Endodermal cell (in vitro differentiated cells): ENCODE measurements at regions not wholly inside any gene's neighbourhood (a gene's known extent, or its start where the extent isn't known, plus 50 kb on each side); places are given as distances from the start of the nearest gene placed in this dataset.

Source experiments
- DNase-seq: peaks from one replicate; pipeline ENCODE4 v3.0.0-alpha.2; 2017
- H3K27ac ChIP-seq: 2 replicates; pipeline ENCODE4 v1.5.1; 2013; ENCODE audit warnings: mild to moderate bottlenecking, low read depth, low read length, moderate library complexity
- H3K27me3 ChIP-seq: 2 replicates; pipeline ENCODE4 v1.6.1; 2013; ENCODE audit warnings: mild to moderate bottlenecking, low read length, moderate library complexity; ENCODE audit not compliant: insufficient read depth, control insufficient read depth, poor library complexity, severe bottlenecking
- H3K36me3 ChIP-seq: 2 replicates; pipeline ENCODE4 v1.7.0; 2013; ENCODE audit warnings: mild to moderate bottlenecking, low read length, moderate library complexity; ENCODE audit not compliant: control insufficient read depth, insufficient read depth
- H3K4me1 ChIP-seq: one replicate; pipeline ENCODE4 v1.7.0; 2013; ENCODE audit warnings: low read length; ENCODE audit not compliant: control insufficient read depth, insufficient read depth
- H3K4me3 ChIP-seq: 2 replicates; pipeline ENCODE4 v1.5.1; 2013; ENCODE audit warnings: mild to moderate bottlenecking, low read length, moderate library complexity
- H3K9ac ChIP-seq: 2 replicates; pipeline ENCODE4 v1.6.1; 2013; ENCODE audit warnings: mild to moderate bottlenecking, low read length, moderate library complexity; ENCODE audit not compliant: poor library complexity, severe bottlenecking; ENCODE audit errors: extremely low read depth
- H3K9me3 ChIP-seq: 2 replicates; pipeline ENCODE4 v1.6.1; 2013; ENCODE audit warnings: mild to moderate bottlenecking, low read length, moderate library complexity; ENCODE audit not compliant: control insufficient read depth
- H3K27ac Mint-ChIP-seq: 2 replicates; pipeline ENCODE4 v1.8.0; 2020; ENCODE audit warnings: mixed read lengths
- H3K27me3 Mint-ChIP-seq: 2 replicates; pipeline ENCODE4 v1.8.0; 2021; ENCODE audit warnings: mild to moderate bottlenecking, mixed read lengths; ENCODE audit not compliant: insufficient read depth
- H3K36me3 Mint-ChIP-seq: 2 replicates; pipeline ENCODE4 v1.8.0; 2020; ENCODE audit warnings: low read depth, mixed read lengths
- H3K4me1 Mint-ChIP-seq: 2 replicates; pipeline ENCODE4 v1.8.0; 2020; ENCODE audit warnings: mixed read lengths
- H3K4me3 Mint-ChIP-seq: 2 replicates; pipeline ENCODE4 v1.8.0; 2020; ENCODE audit warnings: mild to moderate bottlenecking, moderate library complexity, mixed read lengths
- H3K9me3 Mint-ChIP-seq: 2 replicates; pipeline ENCODE4 v1.8.0; 2020; ENCODE audit warnings: mild to moderate bottlenecking, mixed read lengths
- WGBS, 2 experiments: methylation state at CpG; one replicate each; pipeline versions ENCODE4 v1.1.5 to v1.1.7; 2013; ENCODE audit warnings: missing lambda C conversion rate in 2 of 2, mixed read lengths in 1 of 2; ENCODE audit not compliant: insufficient coverage in 1 of 2, insufficient read length in 1 of 2; 5-methylcytosine and 5-hydroxymethylcytosine counted together
- TF ChIP-seq, protein P1 (sequence below): fragments of 200-600 bp; sonication (generic); conservative IDR thresholded peaks from 2 replicates; pipeline ENCODE4 v1.5.0; 2021; ENCODE audit warnings: antibody characterized with exemption, mild to moderate bottlenecking

DNA sequence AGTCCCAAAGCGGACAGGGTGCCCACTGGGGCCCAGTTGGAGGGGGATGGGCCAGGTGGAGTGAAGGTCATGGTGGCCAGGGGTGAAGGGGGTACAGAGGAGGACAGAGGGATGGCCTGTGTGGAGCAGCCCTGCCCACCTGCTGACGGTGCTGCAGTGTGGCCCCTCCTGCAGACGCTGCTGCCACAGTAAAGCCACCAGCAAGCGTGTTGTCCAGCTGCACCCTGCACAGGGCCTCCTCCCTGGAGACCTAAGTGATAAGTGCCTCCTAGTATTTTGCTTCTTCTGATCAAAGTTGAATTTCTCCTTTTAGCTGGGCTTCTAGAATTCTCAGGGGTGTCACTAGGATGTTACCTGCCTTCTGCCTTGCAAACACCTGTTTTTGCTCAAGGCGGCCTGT, 299.3 kb upstream of the IRX4 start:
- Mint-ChIP-seq H3K9me3 (no peaks in the 10 kb centered on the region), H3K27me3 (peaks cover 68% of the 10 kb centered on the region)

DNA sequence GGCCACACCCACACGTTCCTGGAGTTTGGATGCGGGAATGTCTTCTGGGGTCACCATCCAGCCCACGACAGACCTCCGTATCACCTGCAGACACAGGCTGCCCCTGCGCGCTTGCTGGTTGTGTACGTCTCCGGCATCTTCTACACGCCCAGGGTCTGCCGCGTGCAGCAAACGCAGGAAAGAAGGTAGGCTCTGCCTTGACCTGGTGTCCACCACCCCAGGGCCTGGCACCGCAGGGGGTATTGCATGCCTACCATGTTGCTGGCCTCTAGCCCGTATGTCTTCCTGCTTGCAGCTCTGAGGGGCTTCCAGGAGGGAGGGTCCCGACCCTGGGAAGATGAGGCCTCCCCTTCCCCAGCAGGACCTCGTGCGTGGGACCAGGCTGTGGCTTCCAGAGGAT, 298.8 kb upstream of the IRX4 start:
- no peak overlapping the region for H3K9ac ChIP-seq
- H3K9me3 Mint-ChIP-seq, result no peaks in the 10 kb centered on the region
- H3K27me3 ChIP-seq, result no peaks in the 10 kb centered on the region
- DNase-seq, result no peak
- no peaks in the 10 kb centered on the region for H3K9me3 ChIP-seq
- peaks cover 13% of the 10 kb centered on the region for H3K4me1 Mint-ChIP-seq
- WGBS, 2 experiments, result 92 to 94% methylated on average over 4 to 17 of the region's 17 CpGs
- no peaks in the 10 kb centered on the region for H3K36me3 ChIP-seq
- H3K4me3 Mint-ChIP-seq, result no peak overlapping the region
- no peaks in the 10 kb centered on the region for H3K36me3 Mint-ChIP-seq
- H3K27ac ChIP-seq, result no peak overlapping the region
- H3K27ac Mint-ChIP-seq, result no peak overlapping the region
- TF ChIP-seq, protein P1, sequence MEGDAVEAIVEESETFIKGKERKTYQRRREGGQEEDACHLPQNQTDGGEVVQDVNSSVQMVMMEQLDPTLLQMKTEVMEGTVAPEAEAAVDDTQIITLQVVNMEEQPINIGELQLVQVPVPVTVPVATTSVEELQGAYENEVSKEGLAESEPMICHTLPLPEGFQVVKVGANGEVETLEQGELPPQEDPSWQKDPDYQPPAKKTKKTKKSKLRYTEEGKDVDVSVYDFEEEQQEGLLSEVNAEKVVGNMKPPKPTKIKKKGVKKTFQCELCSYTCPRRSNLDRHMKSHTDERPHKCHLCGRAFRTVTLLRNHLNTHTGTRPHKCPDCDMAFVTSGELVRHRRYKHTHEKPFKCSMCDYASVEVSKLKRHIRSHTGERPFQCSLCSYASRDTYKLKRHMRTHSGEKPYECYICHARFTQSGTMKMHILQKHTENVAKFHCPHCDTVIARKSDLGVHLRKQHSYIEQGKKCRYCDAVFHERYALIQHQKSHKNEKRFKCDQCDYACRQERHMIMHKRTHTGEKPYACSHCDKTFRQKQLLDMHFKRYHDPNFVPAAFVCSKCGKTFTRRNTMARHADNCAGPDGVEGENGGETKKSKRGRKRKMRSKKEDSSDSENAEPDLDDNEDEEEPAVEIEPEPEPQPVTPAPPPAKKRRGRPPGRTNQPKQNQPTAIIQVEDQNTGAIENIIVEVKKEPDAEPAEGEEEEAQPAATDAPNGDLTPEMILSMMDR, result no peak
- H3K4me1 ChIP-seq, result peaks cover 7% of the 10 kb centered on the region
- H3K27me3 Mint-ChIP-seq, result peaks cover 64% of the 10 kb centered on the region
- no peak overlapping the region for H3K4me3 ChIP-seq

More for the DNA sequence above, 299.3 kb upstream of the IRX4 start:
- H3K4me3 ChIP-seq, result no peak overlapping the region
- H3K27ac Mint-ChIP-seq, result no peak overlapping the region
- H3K9ac ChIP-seq, result no peak overlapping the region
- H3K36me3 ChIP-seq, result no peaks in the 10 kb centered on the region
- H3K27me3 ChIP-seq, result no peaks in the 10 kb centered on the region
- TF ChIP-seq, protein P1, result no peak
- no peak overlapping the region for H3K4me3 Mint-ChIP-seq
- no peak for DNase-seq
- peaks cover 7% of the 10 kb centered on the region for H3K4me1 ChIP-seq
- no peaks in the 10 kb centered on the region for H3K36me3 Mint-ChIP-seq
- WGBS, 2 experiments, result 94 to 97% methylated on average over 5 of the region's 5 CpGs
- no peak overlapping the region for H3K27ac ChIP-seq
- H3K4me1 Mint-ChIP-seq, result peaks cover 13% of the 10 kb centered on the region
- H3K9me3 ChIP-seq, result no peaks in the 10 kb centered on the region

DNA sequence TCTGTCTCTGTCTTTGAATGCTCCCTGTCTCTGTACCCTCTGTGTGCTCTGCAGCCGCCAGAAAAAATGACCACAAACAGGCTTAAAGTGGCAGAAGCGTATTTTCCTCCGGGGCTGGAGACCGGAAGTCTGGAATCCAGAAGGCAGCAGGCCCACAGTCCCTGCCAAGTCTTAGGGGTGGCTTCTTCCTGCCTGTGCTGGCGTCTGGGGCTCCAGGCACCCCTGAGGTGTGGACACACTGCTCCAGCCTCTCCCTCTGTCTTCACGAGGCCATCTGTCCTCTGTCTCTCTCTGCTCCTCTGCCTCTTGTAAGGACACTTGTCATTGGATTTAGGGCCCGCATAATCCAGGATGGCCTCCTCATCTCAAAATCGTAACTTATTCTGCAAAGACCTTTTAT, 298.4 kb upstream of the IRX4 start:
- H3K36me3 Mint-ChIP-seq, result no peaks in the 10 kb centered on the region

More for the DNA sequence above, 298.4 kb upstream of the IRX4 start:
- no peaks in the 10 kb centered on the region for H3K9me3 Mint-ChIP-seq
- H3K36me3 ChIP-seq, result no peaks in the 10 kb centered on the region
- no peak overlapping the region for H3K4me3 ChIP-seq
- no peak overlapping the region for H3K4me3 Mint-ChIP-seq
- peaks cover 13% of the 10 kb centered on the region for H3K4me1 Mint-ChIP-seq
- peaks cover 60% of the 10 kb centered on the region for H3K27me3 Mint-ChIP-seq
- peaks cover 7% of the 10 kb centered on the region for H3K4me1 ChIP-seq
- H3K9me3 ChIP-seq, result no peaks in the 10 kb centered on the region
- no peak for DNase-seq
- H3K9ac ChIP-seq, result no peak overlapping the region
- TF ChIP-seq, protein P1, result no peak
- 91 to 94% methylated on average over 8 of the region's 8 CpGs for WGBS, 2 experiments
- H3K27me3 ChIP-seq, result no peaks in the 10 kb centered on the region
- H3K27ac ChIP-seq, result no peak overlapping the region
- H3K27ac Mint-ChIP-seq, result no peak overlapping the region
